ENCODE measurements at regions not wholly inside any gene's neighbourhood (a gene's known extent, or its start where the extent isn't known, plus 50 kb on each side); places are given as distances from the start of the nearest gene placed in this dataset.

DNA sequence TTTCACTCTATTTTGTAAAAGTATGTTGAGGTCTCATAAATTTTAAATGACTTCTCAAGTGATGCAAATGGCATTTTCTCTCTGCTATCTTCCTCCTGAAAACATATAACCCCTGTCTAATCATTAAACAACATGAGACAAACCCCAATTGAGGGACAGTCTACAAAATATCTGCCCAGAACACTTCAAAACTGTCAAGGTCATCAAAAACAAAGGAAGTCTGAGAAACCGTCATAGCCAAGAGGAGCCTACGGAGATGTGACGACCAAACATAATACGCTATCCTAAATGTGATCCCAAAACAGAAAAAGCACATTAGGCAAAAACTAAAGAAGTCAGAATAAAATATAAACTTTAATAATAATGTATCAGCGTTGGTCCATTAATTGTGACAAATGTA lies 282.3 kb upstream of the SEMA3C start:
- no peaks in the 10 kb centered on the region for H3K27me3 ChIP-seq (ENCODE audit: control insufficient read depth in 4 of 4, insufficient read depth in 4 of 4, low read length in 3 of 4)
- H3K9me3 ChIP-seq (ENCODE audit: control insufficient read depth in 4 of 4, low read length in 3 of 4) = no peaks in the 10 kb centered on the region
- TF ChIP-seq FOXA2 (IDR thresholded peaks at IDR 0.05) = no peak
- TF ChIP-seq YY1 (IDR thresholded peaks at IDR 0.05) = no peak
- TF ChIP-seq GABPA (IDR thresholded peaks at IDR 0.05 in 1 of 2, conservative IDR thresholded peaks at IDR 0.05 in 1 of 2) = no peak
- TF ChIP-seq, protein P1, sequence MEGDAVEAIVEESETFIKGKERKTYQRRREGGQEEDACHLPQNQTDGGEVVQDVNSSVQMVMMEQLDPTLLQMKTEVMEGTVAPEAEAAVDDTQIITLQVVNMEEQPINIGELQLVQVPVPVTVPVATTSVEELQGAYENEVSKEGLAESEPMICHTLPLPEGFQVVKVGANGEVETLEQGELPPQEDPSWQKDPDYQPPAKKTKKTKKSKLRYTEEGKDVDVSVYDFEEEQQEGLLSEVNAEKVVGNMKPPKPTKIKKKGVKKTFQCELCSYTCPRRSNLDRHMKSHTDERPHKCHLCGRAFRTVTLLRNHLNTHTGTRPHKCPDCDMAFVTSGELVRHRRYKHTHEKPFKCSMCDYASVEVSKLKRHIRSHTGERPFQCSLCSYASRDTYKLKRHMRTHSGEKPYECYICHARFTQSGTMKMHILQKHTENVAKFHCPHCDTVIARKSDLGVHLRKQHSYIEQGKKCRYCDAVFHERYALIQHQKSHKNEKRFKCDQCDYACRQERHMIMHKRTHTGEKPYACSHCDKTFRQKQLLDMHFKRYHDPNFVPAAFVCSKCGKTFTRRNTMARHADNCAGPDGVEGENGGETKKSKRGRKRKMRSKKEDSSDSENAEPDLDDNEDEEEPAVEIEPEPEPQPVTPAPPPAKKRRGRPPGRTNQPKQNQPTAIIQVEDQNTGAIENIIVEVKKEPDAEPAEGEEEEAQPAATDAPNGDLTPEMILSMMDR (IDR thresholded peaks at IDR 0.05; ENCODE audit: low read depth, low read length, missing input control) = no peak
- TF ChIP-seq TAF1 (conservative IDR thresholded peaks at IDR 0.05) = no peak
- no peak for TF ChIP-seq HNF4A (conservative IDR thresholded peaks at IDR 0.05)
- TF ChIP-seq JUND (IDR thresholded peaks at IDR 0.05) = no peak
- TF ChIP-seq FOXA1 (IDR thresholded peaks at IDR 0.05) = no peak
- no peak for TF ChIP-seq RAD21 (IDR thresholded peaks at IDR 0.05)
- no peak for TF ChIP-seq RXRA (IDR thresholded peaks at IDR 0.05)
- TF ChIP-seq, protein P2, sequence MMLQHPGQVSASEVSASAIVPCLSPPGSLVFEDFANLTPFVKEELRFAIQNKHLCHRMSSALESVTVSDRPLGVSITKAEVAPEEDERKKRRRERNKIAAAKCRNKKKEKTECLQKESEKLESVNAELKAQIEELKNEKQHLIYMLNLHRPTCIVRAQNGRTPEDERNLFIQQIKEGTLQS (IDR thresholded peaks at IDR 0.05) = no peak
- TF ChIP-seq, protein P3, sequence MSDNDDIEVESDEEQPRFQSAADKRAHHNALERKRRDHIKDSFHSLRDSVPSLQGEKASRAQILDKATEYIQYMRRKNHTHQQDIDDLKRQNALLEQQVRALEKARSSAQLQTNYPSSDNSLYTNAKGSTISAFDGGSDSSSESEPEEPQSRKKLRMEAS (IDR thresholded peaks at IDR 0.05) = no peak
- TF ChIP-seq SP1 (IDR thresholded peaks at IDR 0.05) = no peak
- no peak overlapping the region for H3K27ac ChIP-seq (ENCODE audit: low read depth in 1 of 2, low read length in 2 of 2)
- H3K9ac ChIP-seq (ENCODE audit: low read depth in 1 of 2, low read length in 2 of 2) = no peak overlapping the region
- DNase-seq (ENCODE audit: low spot score) = no peak
- WGBS = 89% methylated on average over 5 of the region's 5 CpGs
- no peaks in the 10 kb centered on the region for H3K36me3 ChIP-seq (ENCODE audit: control insufficient read depth in 4 of 4, insufficient read depth in 3 of 4, low read depth in 1 of 4, low read length in 3 of 4)
- no peak overlapping the region for H3K4me3 ChIP-seq (ENCODE audit: low read depth in 1 of 3, low read length in 3 of 3)
- no peaks in the 10 kb centered on the region for H3K4me1 ChIP-seq (ENCODE audit: control insufficient read depth in 4 of 4, insufficient read depth in 4 of 4, low read length in 3 of 4)

DNA sequence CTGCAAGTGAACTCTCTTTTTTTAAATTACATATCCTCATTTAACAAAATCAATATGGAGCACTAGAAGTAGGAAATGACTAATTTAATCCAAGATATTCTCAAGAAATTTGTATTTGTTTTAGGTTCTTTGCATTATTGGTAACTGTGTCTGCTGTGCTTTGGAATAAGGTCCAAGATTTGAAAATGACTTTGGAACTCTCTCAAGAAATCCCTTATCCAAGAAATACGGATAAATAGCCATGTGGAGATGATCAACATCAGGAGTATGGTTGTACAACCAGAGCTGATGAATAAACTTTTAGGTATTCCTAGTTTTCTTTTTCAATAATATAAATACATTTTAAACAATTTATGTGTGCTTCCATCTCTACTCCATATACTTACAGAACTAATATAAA lies 279.9 kb upstream of the SEMA3C start:
- Histone ChIP-seq H3K27ac (ENCODE audit: low read depth in 1 of 2, low read length in 2 of 2) (no peak overlapping the region), H3K9me3 (ENCODE audit: control insufficient read depth in 4 of 4, low read length in 3 of 4) (no peaks in the 10 kb centered on the region), H3K36me3 (ENCODE audit: control insufficient read depth in 4 of 4, insufficient read depth in 3 of 4, low read depth in 1 of 4, low read length in 3 of 4) (no peaks in the 10 kb centered on the region), H3K27me3 (ENCODE audit: control insufficient read depth in 4 of 4, insufficient read depth in 4 of 4, low read length in 3 of 4) (no peaks in the 10 kb centered on the region), H3K4me3 (ENCODE audit: low read depth in 1 of 3, low read length in 3 of 3) (no peak overlapping the region), H3K4me1 (ENCODE audit: control insufficient read depth in 4 of 4, insufficient read depth in 4 of 4, low read length in 3 of 4) (no peaks in the 10 kb centered on the region), H3K9ac (ENCODE audit: low read depth in 1 of 2, low read length in 2 of 2) (no peak overlapping the region)
- 63% methylated on average over 1 of the region's 1 CpG for WGBS
- TF ChIP-seq, protein P4, sequence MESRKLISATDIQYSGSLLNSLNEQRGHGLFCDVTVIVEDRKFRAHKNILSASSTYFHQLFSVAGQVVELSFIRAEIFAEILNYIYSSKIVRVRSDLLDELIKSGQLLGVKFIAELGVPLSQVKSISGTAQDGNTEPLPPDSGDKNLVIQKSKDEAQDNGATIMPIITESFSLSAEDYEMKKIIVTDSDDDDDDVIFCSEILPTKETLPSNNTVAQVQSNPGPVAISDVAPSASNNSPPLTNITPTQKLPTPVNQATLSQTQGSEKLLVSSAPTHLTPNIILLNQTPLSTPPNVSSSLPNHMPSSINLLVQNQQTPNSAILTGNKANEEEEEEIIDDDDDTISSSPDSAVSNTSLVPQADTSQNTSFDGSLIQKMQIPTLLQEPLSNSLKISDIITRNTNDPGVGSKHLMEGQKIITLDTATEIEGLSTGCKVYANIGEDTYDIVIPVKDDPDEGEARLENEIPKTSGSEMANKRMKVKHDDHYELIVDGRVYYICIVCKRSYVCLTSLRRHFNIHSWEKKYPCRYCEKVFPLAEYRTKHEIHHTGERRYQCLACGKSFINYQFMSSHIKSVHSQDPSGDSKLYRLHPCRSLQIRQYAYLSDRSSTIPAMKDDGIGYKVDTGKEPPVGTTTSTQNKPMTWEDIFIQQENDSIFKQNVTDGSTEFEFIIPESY (IDR thresholded peaks at IDR 0.05) = no peak
- no peak for TF ChIP-seq HNF4G (IDR thresholded peaks at IDR 0.05)
- no peak for TF ChIP-seq TAF1 (conservative IDR thresholded peaks at IDR 0.05)
- no peak for TF ChIP-seq NR2F2 (IDR thresholded peaks at IDR 0.05)
- TF ChIP-seq YY1 (IDR thresholded peaks at IDR 0.05) = no peak
- no peak for TF ChIP-seq RXRA (IDR thresholded peaks at IDR 0.05)
- no peak for DNase-seq (ENCODE audit: low spot score)

DNA sequence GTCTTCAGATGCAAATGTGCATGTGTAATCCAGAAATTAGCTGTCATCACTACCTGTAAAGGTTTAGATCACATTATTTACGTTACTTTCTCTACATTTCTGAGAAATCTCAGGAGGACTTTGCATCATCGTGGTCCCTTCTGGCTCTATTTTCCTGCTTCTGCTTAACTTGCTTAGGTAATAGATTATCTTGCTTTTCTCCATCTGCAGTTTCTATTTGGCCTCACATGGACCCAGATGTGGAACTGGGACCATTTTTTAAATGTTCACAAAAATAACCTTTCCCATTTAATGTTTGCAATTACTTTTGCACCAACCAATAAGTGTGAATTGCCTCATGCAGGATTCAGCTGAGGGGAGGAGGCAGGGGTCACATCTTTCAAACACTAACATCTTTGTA lies 278.4 kb upstream of the SEMA3C start:
- no peak for DNase-seq (ENCODE audit: low spot score)
- Histone ChIP-seq H3K27me3 (ENCODE audit: control insufficient read depth in 4 of 4, insufficient read depth in 4 of 4, low read length in 3 of 4) (no peaks in the 10 kb centered on the region), H3K36me3 (ENCODE audit: control insufficient read depth in 4 of 4, insufficient read depth in 3 of 4, low read depth in 1 of 4, low read length in 3 of 4) (no peaks in the 10 kb centered on the region), H3K9me3 (ENCODE audit: control insufficient read depth in 4 of 4, low read length in 3 of 4) (no peaks in the 10 kb centered on the region), H3K9ac (ENCODE audit: low read depth in 1 of 2, low read length in 2 of 2) (no peak overlapping the region), H3K4me3 (ENCODE audit: low read depth in 1 of 3, low read length in 3 of 3) (no peak overlapping the region), H3K27ac (ENCODE audit: low read depth in 1 of 2, low read length in 2 of 2) (no peak overlapping the region), H3K4me1 (ENCODE audit: control insufficient read depth in 4 of 4, insufficient read depth in 4 of 4, low read length in 3 of 4) (no peaks in the 10 kb centered on the region)
- TF ChIP-seq TAF1 (conservative IDR thresholded peaks at IDR 0.05) (no peak), YY1 (IDR thresholded peaks at IDR 0.05) (no peak), RAD21 (IDR thresholded peaks at IDR 0.05) (no peak), JUND (IDR thresholded peaks at IDR 0.05) (no peak), NR2F2 (IDR thresholded peaks at IDR 0.05) (no peak), FOXA2 (IDR thresholded peaks at IDR 0.05) (no peak), RXRA (IDR thresholded peaks at IDR 0.05) (no peak), GABPA (IDR thresholded peaks at IDR 0.05 in 1 of 2, conservative IDR thresholded peaks at IDR 0.05 in 1 of 2) (no peak)
- TF ChIP-seq, protein P4 (IDR thresholded peaks at IDR 0.05) = no peak
- TF ChIP-seq, protein P2 (IDR thresholded peaks at IDR 0.05) = no peak
- TF ChIP-seq, protein P3 (IDR thresholded peaks at IDR 0.05) = no peak
- TF ChIP-seq, protein P1 (IDR thresholded peaks at IDR 0.05; ENCODE audit: low read depth, low read length, missing input control) = no peak
- 73% methylated on average over 2 of the region's 2 CpGs for WGBS
